Lower leg skin (tissue), 3 donors: ENCODE measurements at regions not wholly inside any gene's neighbourhood (a gene's known extent, or its start where the extent isn't known, plus 50 kb on each side); places are given as distances from the start of the nearest gene placed in this dataset.

ENCODE experiments used
- POLR2A ChIP-seq, 2 donors: fragments of 450-650 bp; IDR thresholded peaks; one replicate each; pipeline ENCODE4 v1.6.1; 2016 to 2017; ENCODE audit warnings: antibody characterized with exemption in 2 of 2, mild to moderate bottlenecking in 1 of 2, moderate library complexity in 1 of 2
- TF ChIP-seq, protein P1 (sequence below), 3 donors: fragments of 450-650 bp; IDR thresholded peaks; one replicate each; pipeline ENCODE4 v1.5.1; 2016; ENCODE audit warnings: antibody characterized with exemption in 3 of 3, mild to moderate bottlenecking in 3 of 3, moderate library complexity in 2 of 3

DNA sequence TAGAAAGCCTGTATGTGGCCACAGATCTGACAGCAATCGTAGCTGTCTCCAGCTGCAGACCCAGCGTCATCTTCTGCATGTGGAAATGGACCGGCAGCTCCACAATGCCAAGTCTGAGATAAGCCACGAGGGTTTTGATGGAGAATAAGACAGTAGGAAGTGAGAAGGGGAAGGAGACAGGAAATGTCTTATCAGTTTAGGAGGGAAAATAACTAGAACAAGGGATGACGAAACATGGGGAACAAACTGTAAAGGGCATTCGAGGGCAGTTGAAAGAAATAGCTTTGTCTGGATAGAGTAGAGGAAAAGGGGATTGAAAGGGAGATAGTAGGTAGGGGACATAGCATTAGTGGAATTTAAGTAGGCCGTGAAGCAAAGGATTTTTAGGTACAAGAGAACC is 74.0 kb upstream of the CTTNBP2NL start:
- TF ChIP-seq, protein P1, sequence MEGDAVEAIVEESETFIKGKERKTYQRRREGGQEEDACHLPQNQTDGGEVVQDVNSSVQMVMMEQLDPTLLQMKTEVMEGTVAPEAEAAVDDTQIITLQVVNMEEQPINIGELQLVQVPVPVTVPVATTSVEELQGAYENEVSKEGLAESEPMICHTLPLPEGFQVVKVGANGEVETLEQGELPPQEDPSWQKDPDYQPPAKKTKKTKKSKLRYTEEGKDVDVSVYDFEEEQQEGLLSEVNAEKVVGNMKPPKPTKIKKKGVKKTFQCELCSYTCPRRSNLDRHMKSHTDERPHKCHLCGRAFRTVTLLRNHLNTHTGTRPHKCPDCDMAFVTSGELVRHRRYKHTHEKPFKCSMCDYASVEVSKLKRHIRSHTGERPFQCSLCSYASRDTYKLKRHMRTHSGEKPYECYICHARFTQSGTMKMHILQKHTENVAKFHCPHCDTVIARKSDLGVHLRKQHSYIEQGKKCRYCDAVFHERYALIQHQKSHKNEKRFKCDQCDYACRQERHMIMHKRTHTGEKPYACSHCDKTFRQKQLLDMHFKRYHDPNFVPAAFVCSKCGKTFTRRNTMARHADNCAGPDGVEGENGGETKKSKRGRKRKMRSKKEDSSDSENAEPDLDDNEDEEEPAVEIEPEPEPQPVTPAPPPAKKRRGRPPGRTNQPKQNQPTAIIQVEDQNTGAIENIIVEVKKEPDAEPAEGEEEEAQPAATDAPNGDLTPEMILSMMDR (IDR thresholded peaks at IDR 0.05) = no peak
- no peak for TF ChIP-seq POLR2A (IDR thresholded peaks at IDR 0.05)
